AG04450 (cell line): ENCODE measurements at regions not wholly inside any gene's neighbourhood (a gene's known extent, or its start where the extent isn't known, plus 50 kb on each side); places are given as distances from the start of the nearest gene placed in this dataset.

ENCODE experiments used
- CTCF ChIA-PET: fragments of 300-600, 350-600 bp; formaldehyde crosslinking; extraction: SDS; loops from one replicate; lab custom pipeline; 2022; ENCODE audit warnings: antibody characterized with exemption, inconsistent platforms; lab: Charles Lee
- POLR2A ChIA-PET: fragments of 350-600 bp; formaldehyde crosslinking; extraction: SDS; loops from one replicate; lab custom pipeline; 2021; ENCODE audit warnings: antibody characterized with exemption, inconsistent platforms; lab: Yijun Ruan, JAX
- DNase-seq: peaks from one replicate; pipeline ENCODE4 v3.0.0-alpha.2; 2011; ENCODE audit warnings: low read depth, low spot score
- H3K27ac ChIP-seq: one replicate; pipeline ENCODE4 v1.5.1; 2012; ENCODE audit warnings: low read depth, low read length, control low read depth
- H3K27me3 ChIP-seq: one replicate; pipeline ENCODE4 v1.6.0; 2012; ENCODE audit warnings: low read length; ENCODE audit not compliant: control insufficient read depth, insufficient read depth
- H3K4me3 ChIP-seq: 2 replicates; pipeline ENCODE4 v1.5.1; 2011; ENCODE audit warnings: mild to moderate bottlenecking, low read depth, low read length, control low read depth
- H3K9me3 ChIP-seq: 2 replicates; pipeline ENCODE4 v1.5.1; 2012; ENCODE audit warnings: low read length; ENCODE audit not compliant: control insufficient read depth, insufficient read depth
- CTCF ChIP-seq: IDR thresholded peaks from 2 replicates; pipeline ENCODE4 v1.5.1; 2011; ENCODE audit warnings: low read depth, low read length, control low read depth, inconsistent platforms

- ChIA-PET CTCF (no interaction called here), POLR2A (no interaction called here)
- no peak overlapping the region for H3K4me3 ChIP-seq
- no peak overlapping the region for H3K27ac ChIP-seq
- peaks cover 3% of the 10 kb centered on the region for H3K9me3 ChIP-seq
- DNase-seq = no peak
- TF ChIP-seq CTCF = no peak
- no peaks in the 10 kb centered on the region for H3K27me3 ChIP-seq
Measured at GRCh38 chr16:60755907-60756306, 1280.3 kb downstream of the CDH8 start.

- peaks cover 6% of the 10 kb centered on the region for H3K9me3 ChIP-seq
- no peak overlapping the region for H3K27ac ChIP-seq
- H3K4me3 ChIP-seq = no peak overlapping the region
- TF ChIP-seq CTCF = no peak
- ChIA-PET POLR2A (no interaction called here), CTCF (no interaction called here)
- DNase-seq = no peak
- no peaks in the 10 kb centered on the region for H3K27me3 ChIP-seq
Measured at GRCh38 chr16:60748366-60748765, 1287.9 kb downstream of the CDH8 start.

- DNase-seq = no peak
- no peak for TF ChIP-seq CTCF
- Histone ChIP-seq H3K4me3 (no peak overlapping the region), H3K27me3 (no peaks in the 10 kb centered on the region), H3K9me3 (peaks cover 6% of the 10 kb centered on the region), H3K27ac (no peak overlapping the region)
- ChIA-PET CTCF (no interaction called here), POLR2A (no interaction called here)
Measured at GRCh38 chr16:60744198-60744597, 1292.0 kb downstream of the CDH8 start.

GRCh38 chr16:60741810-60742209 is 1294.4 kb downstream of the CDH8 start:
- CTCF ChIA-PET = no interaction called here
- no peak for TF ChIP-seq CTCF
- Histone ChIP-seq H3K27ac (no peak overlapping the region), H3K27me3 (no peaks in the 10 kb centered on the region), H3K4me3 (no peak overlapping the region), H3K9me3 (peaks cover 6% of the 10 kb centered on the region)
- DNase-seq = no peak
- POLR2A ChIA-PET = no interaction called here

- peaks cover 4% of the 10 kb centered on the region for H3K9me3 ChIP-seq
- CTCF ChIA-PET = no interaction called here
- H3K27ac ChIP-seq = no peak overlapping the region
- no peak for DNase-seq
- H3K27me3 ChIP-seq = no peaks in the 10 kb centered on the region
- H3K4me3 ChIP-seq = no peak overlapping the region
- POLR2A ChIA-PET = no interaction called here
- no peak for TF ChIP-seq CTCF
Measured at GRCh38 chr16:60739737-60740683, 1296.2 kb downstream of the CDH8 start.
